HG02759 (cell line): ENCODE measurements at regions not wholly inside any gene's neighbourhood (a gene's known extent, or its start where the extent isn't known, plus 50 kb on each side); places are given as distances from the start of the nearest gene placed in this dataset.
"Not testable (repeated sequence)": the region's sequence is repeated elsewhere in the genome, so short reads cannot be mapped to it uniquely, and the experiment has no call there.

ENCODE experiments used
- ATAC-seq: cut with Tn5 transposase; IDR thresholded peaks from one replicate; pipeline ENCODE4 v1.9.1; 2021; ENCODE audit warnings: mild to moderate bottlenecking, moderate library complexity; ENCODE audit not compliant: unreplicated experiment

DNA sequence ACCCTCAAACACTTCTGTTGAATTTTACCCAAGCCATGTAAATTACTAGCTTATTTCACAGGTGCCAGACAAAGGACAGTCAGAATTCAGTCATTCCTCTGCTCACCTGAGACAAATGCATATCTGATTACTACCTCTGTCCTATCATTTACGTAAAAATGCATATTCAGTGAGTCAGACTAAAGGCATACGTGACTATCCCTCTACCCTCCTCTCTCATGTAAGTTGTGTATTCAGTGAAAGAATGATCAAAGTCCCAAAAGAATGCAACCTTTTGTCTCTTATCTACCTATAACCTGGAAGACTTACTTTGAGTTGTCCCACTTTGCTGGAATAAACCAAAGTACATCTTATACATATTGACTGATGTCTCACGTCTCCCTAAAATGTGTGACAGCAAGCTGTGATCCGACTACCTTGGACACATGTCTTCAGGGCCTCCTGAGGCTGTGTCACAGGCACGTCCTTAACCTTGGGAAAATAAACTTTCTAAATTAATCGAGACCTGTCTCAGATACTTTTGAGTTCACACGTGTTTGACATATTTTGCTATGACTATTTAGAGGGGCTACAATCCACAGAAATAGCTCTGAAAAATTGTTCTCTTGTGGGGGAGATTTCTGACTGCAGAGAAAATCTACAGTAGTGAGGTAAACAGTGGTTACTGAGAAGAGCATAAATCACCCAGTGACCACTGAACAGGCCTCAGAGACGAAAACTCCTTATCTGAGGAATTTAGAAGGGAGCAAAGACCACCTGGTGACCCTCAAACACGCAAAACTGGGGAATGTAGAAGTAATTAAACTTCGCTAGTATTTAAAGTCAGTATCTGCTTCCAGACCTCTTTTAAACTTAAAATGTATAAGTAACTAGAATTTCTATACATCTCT, 1575.8 kb downstream of the STIM2 start:
- no peak for ATAC-seq

DNA sequence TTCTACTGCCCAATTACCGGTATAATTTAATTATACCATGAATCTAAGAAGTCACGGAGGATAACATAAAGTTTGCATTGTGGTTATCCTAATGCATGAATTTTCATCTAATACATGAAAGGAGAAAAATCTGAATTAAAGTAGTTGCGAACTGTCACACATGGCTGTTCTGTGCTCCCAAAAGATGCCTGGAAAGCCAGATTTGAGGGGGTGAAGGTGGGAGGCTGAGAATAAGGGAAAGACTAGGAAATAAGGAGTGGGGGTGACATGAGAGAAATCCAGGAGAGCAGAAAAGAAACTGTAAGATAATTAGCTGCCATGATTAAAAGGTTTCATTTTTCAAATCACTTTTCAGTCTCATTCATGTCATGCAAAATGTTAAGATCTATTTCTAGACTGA, 1582.7 kb downstream of the STIM2 start:
- no peak for ATAC-seq

DNA sequence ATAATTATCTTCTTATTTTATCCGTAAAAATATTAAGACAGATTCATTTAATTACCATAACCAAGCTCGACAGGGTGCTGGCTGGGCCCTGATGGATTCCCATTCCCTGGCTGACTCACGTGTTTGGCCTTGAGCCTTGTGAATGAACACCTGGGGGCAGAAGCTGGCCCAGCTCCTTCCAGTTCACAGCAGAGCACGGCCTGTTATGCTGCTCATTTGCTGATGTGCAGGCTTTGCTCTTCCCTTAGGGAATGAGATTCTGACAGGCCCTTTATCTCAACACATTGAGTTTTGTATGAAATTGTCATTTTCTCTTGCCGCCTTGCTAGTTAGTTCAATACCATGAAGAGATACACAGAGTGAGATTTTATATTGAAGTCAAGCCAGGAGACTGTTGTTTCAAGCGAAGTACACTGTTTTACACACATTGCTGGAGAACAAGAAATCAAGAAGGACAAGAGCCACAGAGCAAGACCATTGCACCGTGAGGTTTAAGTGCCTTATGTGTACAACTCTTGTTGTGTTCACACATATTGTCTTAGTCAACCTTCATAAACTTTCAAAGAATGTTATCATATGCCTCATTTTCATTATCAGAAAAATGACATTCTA, 1583.3 kb downstream of the STIM2 start:
- ATAC-seq = no peak

DNA sequence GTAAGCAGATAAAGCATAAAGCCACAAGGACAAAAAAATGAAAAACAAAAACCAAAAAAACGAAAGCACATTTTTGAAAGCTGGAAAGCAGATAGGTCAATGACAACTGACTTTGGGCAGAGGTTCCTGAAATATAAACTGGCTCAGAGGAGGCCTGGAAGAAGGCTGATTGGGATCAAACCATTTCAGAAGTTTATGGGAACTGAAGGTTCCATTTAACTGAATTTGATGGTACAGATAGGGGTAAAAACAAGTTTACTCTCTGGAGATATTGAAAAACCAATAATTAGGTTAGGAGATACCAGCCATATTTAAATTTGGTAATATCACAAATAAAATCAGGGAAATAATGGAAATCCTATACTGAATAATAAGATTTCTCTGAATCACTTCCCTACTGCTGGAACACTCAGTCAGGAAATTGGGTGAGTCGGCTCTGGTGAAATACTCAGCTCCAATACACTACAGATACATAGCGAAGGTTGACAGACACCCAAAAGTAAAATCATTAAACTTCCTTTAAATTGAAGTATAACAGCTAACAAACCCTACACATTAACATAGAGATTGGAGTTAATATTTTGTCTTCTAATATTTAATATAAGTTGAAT, 1584.3 kb downstream of the STIM2 start:
- ATAC-seq = no peak

GRCh38 chr4:28449085-28449484, 1588.4 kb downstream of the STIM2 start:
- ATAC-seq = no peak

DNA sequence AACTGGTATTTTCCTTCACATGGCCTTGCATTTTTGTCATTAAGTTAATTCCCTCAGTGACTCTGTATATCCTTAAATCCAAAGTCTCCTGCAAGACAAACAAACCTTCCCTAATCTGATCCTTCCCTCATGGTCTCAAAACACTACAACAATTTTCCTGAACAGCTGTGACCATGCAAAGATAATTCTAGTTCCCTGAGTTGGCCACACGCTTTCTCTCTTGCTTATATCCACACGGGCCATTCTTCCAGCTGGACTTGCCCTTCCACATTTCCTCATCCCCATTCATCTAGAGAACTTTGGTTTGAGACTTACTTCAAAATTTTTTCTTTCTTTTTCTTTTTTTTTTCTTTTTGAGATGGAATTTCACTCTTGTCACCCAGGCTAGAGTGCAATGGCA, 1590.7 kb downstream of the STIM2 start:
- no peak for ATAC-seq

DNA sequence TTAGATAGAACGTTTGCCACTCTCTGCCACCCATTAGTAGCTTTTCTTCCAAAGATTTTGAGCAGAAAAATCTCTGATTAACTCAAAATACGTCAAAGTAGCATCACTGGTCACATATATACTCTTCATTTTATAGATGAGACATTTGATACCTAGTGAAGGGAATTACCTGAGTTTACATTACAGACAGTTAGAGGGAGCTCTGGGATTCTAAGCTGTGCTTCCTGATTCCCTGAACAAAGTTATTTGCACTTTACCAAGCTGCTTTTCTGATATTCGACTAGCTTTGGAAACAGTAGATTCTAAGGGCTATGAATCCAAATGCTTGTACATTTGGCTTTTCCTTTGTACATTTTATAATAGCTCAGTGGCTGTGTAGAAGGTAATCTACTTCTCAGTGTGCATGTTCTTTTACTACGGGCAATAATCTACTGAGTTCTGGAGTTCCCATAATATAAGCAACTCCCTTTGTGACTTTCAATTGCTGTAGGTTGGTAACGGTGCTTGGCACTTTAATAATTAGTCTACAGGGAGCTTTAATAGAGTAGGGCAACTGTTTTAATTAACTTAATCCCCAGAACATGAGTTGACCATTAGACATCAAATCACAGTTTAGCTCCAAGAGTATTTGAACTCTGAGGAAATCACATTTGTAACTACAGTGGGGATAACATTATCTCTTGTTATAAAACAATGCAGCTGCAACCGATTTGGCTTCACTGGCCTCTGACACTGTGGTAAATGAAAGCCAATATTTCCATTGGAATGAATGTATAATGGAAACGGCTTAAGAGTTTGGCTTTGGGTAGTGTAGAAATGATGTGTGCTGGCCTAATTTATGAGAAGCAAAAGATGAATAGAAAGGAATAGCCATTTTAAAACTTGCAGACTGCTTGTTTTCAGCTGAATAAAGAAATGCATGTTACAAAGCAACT, 1602.4 kb downstream of the STIM2 start:
- no peak for ATAC-seq

- no peak for ATAC-seq
Measured at GRCh38 chr4:28464823-28465222, 1604.2 kb downstream of the STIM2 start.

- ATAC-seq = not testable (repeated sequence)
Measured at GRCh38 chr4:28466886-28467285, 1606.2 kb downstream of the STIM2 start.

GRCh38 chr4:28469387-28469786, 1608.7 kb downstream of the STIM2 start:
- no peak for ATAC-seq

GRCh38 chr4:28469886-28470285, 1609.2 kb downstream of the STIM2 start:
- ATAC-seq = no peak

DNA sequence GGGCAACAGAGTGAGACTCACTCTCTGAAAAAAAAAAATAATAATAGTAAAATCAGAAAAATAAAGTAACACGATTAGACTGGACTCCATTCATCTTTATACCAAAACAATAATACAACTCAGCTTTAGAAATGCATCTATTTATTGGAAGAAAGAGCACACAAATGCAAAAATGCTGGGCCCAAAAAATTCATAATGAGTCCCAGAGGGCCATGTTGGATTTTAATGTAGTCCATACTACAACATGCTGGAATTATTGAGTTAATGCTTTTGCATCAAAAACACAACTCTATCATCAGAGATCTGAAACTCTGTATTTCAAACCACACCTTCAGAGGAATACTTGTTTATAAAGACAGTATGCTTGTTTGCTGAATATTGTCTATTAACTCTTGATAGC, 1614.7 kb downstream of the STIM2 start:
- no peak for ATAC-seq

DNA sequence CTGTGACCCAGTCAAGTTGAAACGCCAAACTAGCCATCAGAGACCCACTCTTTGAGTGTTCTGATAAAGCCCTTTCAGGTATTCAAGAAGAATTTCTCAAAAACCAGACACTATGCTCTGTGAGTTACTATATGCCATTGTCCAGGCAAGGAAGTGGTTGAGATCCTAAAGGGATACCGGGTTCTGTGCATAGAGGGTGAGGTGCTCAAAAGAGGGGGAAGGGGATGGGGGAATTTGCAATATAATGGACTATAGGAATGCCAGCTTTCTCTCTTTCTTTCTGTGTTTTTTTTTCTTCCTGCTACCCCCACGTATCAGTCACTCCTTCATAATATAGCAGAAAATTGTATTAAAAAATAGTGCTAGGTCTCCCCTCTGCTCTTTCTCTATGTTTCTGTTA, 1619.0 kb downstream of the STIM2 start:
- no peak for ATAC-seq

DNA sequence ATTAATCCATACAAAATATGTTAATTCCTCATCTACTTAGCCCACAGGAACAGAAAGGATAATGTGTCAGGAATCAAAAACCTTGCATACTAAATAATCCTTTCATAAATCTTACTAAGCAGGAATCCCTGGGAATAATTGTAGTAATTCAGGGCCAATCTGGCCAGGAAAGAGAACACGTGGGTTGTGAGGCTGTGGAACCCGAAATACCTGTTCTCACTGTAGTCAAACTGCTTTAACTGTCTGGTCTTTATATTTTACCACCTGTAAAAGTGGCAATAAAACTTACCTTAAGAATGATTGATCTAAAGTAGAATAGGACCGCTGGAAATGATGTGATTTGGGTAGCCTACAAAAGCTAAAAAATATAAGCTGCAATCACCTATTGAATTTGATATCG, 1620.9 kb downstream of the STIM2 start:
- no peak for ATAC-seq

- no peak for ATAC-seq
Measured at GRCh38 chr4:28482580-28483270, 1622.1 kb downstream of the STIM2 start.

DNA sequence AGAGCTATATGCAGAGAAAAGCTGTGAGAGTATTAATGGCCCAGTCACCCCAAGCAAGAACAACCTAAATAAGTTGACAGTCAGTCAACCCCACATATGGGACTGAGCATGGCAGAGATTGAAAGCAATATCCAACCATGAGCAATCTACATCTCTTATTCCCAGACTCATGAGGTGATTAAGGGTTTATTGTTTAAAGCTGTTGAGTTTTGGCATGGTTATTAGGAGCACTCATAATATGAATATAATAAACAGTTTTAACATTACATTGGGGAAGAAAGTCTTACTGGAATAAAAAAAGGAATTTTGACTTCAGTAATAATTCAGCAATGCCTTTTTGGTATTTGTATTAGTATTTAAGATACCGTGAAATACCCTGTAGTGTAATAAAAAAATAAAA, 1627.4 kb downstream of the STIM2 start:
- no peak for ATAC-seq

DNA sequence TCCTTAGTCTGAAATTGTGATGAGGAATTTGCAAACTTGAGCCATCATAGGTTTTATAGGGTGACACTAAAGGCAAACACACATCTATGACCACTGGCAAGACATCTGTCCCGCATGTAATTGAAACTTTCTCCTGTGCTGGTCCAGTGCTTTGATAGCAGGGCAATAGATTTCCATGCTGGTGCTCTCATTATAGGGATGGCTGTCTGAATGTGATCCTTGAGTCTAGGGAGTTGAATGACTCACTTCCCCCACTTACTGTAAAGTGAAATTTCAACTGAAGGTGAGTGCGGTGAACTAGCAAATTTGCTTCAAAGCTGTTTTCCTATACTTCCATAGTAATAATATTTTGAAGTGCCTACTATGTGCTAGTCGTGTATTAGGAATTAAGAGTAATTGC, 1630.0 kb downstream of the STIM2 start:
- ATAC-seq = no peak

DNA sequence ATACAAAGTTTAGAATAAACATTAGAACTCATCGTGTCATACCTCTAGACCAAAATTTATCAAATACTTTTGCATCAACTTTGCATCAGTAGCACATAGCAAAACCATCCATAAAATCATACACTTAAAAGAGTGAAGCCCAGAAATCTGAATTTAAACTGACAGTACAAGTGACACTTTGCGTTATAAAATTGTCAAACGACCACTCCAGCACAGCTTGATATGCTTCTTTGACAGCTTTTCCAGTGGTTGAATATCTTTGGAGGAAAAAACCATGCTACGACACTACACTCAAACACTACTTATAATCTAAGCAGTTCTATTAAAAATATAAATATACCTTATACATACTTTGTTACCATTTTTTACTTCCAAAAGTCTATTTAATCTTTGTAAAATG, 1644.4 kb downstream of the STIM2 start:
- ATAC-seq = no peak

- ATAC-seq = no peak
Measured at GRCh38 chr4:28508636-28509035, 1648.0 kb downstream of the STIM2 start.

DNA sequence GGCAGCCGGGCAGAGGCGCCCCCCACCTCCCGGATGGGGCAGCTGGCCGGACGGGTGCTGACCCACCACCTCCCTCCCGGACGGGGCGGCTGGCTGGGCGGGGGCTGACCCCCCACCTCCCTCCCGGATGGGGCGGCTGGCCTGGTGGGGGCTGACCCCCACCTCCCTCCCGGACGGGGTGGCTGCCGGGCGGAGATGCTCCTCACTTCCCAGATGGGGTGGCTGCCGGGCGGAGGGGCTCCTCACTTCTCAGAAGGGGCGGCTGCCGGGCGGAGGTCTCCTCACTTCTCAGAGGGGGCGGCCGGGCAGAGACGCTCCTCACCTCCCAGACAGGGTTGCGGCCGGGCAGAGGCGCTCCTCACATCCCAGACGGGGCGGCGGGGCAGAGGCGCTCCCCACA, 1654.1 kb downstream of the STIM2 start:
- ATAC-seq = not testable (repeated sequence)
